Head of caudate nucleus (tissue), 42 donors: ENCODE measurements at regions not wholly inside any gene's neighbourhood (a gene's known extent, or its start where the extent isn't known, plus 50 kb on each side); places are given as distances from the start of the nearest gene placed in this dataset.

Experiments
- DNase-seq, 42 donors: peaks; one replicate each; pipeline versions ENCODE4 v3.0.0 to v3.0.0-alpha.2; 2020 to 2021; ENCODE audit warnings: mixed read lengths in 7 of 42
- intact Hi-C: fragments of 100-400 bp; cut with DNase I; formaldehyde crosslinking; loops from one replicate; pipeline ENCODE4 v1.15.0; 2022

DNA sequence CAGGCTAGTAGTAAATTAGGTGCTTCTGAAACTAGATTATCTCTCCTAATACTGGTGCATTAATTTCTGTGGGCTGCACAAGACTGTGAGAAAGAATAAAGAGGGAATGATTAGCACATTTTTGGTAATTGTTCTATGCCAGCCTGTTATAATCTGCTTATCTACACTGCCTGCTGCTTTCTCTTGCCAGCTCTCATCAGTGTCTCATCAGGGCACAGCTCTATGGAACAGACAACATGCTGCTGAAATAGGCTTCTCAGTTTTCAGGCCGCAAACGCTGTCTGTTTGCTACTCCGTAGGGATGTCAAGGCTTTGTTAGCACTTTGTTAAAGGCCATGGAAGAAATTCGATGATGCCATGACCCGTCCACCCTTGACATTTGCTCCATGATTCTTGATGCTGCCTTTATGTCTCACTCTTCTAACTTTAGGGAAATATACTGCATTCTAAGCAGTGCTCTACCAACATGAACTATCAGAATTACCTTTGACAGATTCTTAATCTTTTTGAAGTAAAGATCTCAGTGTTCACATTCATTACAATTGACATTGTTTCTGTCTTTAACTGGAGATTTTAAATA is 84.0 kb upstream of the PRR20A start:
- intact Hi-C loops, result no loop called here
- DNase-seq, result no peak

DNA sequence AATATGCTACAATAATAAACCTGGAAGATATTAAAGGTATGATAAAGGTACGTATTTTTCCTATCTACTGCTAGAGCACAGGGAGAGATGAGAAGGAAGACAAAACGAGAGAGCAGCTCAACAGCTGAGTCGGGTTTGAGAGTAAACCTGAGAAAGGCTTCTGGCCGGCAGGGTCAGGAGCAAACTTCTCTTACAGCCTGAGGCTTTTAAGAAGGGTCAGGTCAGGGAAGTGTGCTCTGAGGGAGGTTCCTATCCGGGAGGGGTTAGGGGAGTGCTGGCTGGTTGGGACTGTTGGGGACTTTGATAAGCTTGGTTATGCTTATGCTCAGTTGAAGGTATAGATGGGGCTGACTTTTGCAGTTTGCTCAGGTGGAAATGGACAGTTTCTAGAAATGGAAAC is 77.7 kb upstream of the PRR20A start:
- no peak for DNase-seq
- intact Hi-C loops, result no loop called here

DNA sequence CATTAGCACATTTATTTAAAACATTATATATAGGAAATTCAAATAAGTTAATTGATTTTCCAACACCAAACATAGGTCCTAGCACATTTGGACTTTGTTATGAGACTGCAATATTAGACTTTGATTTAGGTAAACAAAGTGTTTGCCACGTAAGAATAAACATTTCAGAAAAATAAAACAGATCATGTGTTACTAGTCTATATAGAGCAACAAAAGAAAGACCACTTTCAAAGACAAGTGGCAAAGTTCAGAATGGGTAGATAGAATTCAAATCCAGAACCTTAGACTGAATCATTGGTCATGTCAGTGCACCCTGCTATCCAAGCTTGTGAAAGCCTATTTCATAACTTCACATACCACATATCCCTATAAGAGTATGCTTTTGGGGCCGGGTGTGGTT is 66.7 kb upstream of the PRR20A start:
- intact Hi-C loops, result no loop called here
- DNase-seq, result no peak

DNA sequence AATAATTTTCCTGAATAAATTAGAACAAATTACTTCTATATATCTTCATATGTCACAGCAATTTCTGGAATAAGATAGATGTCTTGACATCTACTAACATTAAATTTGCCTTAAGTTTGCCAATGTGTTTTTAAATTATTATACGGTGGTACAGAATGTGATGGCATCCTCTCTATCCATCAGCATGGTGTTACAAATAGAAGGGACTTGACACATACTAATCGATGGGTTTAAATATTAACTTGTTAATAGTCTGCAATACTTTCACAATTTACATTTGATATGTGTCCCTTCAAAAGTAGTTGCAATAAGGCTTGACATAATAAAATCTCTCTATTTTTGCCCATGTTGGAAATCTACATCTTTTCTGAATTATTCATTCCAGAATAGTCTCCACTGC is 65.1 kb upstream of the PRR20A start:
- intact Hi-C loops, result no loop called here
- no peak for DNase-seq

DNA sequence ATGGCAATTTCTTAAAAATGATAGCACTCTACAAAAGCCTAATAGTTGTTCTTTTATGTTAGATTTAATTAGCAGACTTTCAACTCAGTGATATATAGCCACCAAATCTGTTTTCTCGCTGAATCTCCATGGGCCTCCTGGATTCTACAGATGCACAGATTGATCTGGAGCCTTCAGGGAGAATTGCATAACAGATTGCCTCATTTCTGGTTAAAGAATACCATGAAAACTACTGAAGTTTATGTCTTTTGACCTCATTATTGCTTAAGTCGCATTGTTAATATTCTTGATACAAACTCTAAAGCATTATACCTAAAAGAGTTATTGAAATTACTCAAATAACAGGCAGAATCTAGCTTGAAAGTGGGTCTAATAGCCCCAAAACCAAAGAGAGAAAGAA is 53.7 kb upstream of the PRR20A start:
- DNase-seq, result no peak
- intact Hi-C loops, result no loop called here
